ENCODE measurements at regions not wholly inside any gene's neighbourhood (a gene's known extent, or its start where the extent isn't known, plus 50 kb on each side); places are given as distances from the start of the nearest gene placed in this dataset.

- TF ChIP-seq CTCF (IDR thresholded peaks at IDR 0.05): no peak
- TF ChIP-seq POLR2AphosphoS5 (IDR thresholded peaks at IDR 0.05): no peak
- no peak for TF ChIP-seq EP300 (IDR thresholded peaks at IDR 0.05; ENCODE audit: low read depth)
- no peak for TF ChIP-seq POLR2A (IDR thresholded peaks at IDR 0.05)
These were observed 67.8 kb upstream of the LSM6 start for GRCh38 chr4:146107587-146108240.
